NCI-H2196 (cell line): ENCODE measurements at regions not wholly inside any gene's neighbourhood (a gene's known extent, or its start where the extent isn't known, plus 50 kb on each side); places are given as distances from the start of the nearest gene placed in this dataset.
"Not testable (repeated sequence)": the region's sequence is repeated elsewhere in the genome, so short reads cannot be mapped to it uniquely, and the experiment has no call there.

ENCODE experiments used
- DNase-seq: peaks from one replicate; lab custom pipeline; 2025; ENCODE audit not compliant: unreplicated experiment; lab: John Stamatoyannopoulos, UW

GRCh38 chrX:37904833-37905232 lies 57.5 kb upstream of the DYNLT3 start:
- DNase-seq: no peak

DNA sequence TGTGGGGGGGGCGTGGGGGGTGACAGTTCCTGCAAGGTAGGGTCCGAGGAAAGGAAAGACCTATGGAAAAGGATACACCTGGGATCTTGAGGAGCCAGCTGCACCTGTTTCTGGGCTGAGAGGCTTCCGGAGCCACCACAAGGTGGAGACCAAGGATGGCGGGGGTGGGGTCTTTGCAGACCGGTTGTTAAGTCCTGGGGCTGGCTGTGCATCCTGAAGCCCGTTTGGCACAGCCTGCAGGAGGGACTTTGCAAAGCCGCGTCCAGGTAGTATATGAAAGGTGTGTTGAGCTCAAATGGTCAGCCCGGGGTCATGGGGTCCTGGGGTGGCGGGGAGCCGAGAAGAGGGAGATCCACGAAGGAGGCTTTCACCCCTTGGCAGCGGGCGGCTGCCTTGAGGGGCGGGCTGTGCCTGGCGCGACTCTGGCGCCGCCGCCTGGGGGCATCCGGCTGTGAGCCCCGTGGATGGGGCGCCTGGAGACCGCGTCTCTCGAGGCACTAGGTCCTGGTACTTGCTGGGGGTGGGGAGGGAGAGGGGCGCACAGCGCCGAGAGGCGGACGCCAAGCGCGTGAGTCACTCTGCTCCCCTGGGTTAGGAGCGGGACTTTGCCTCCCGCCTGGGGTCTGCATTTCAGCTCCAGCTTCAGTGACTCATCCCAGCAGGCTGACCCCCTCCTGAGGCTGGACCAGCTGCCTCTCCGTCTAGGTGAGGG lies 58.2 kb upstream of the DYNLT3 start:
- no peak for DNase-seq

- no peak for DNase-seq
These were observed 59.0 kb upstream of the DYNLT3 start for GRCh38 chrX:37906357-37906756.

GRCh38 chrX:37910186-37910585 lies 62.8 kb upstream of the DYNLT3 start:
- DNase-seq: no peak

GRCh38 chrX:37912304-37912703 lies 64.9 kb upstream of the DYNLT3 start:
- DNase-seq: no peak

- DNase-seq: no peak
These were observed 65.4 kb upstream of the DYNLT3 start for GRCh38 chrX:37912777-37913176.

GRCh38 chrX:37918168-37918567 lies 70.8 kb upstream of the DYNLT3 start:
- no peak for DNase-seq

DNA sequence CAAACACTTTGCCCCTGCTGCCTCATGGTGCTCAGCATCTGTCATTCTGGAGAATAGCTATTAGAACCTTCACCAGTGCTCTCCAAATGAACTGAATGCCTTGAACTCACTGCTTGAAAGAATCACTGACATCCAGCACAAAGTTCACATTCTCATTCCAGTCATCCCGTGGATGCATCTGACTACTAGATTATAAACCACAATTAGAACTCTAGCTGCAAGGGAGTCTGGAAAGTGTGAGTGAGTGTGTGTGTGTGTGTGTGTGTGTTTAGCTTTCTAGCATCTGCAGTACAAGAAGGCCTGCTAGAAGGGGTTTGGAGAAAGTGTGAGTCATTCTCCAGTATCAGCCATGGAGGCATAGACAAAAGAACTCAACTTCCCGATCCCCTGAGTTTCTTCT lies 71.3 kb upstream of the DYNLT3 start:
- DNase-seq: no peak

DNA sequence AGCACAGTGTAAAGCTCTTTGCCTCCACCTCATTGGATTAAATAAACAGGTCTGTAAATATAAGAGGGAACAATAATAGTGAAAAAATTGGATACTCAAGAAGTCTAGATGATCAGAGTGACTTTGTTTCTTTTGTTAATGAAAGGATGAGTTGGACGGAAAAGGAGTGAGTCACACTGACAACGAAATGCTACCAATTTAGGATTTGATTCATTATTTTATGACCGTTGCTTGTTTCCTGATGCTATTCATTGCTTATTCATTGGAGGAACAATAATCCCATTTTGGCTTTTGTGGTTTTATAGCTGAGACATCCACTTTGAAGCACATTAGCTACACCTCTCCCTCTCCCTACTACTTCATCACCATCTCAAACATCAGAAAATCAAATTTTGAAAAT lies 74.4 kb upstream of the DYNLT3 start:
- DNase-seq: no peak

- DNase-seq: no peak
These were observed 75.6 kb upstream of the DYNLT3 start for GRCh38 chrX:37922928-37923327.

- not testable (repeated sequence) for DNase-seq
These were observed 78.4 kb upstream of the DYNLT3 start for GRCh38 chrX:37925761-37926160.

- peak; percentile 11 for DNase-seq
These were observed 79.3 kb upstream of the DYNLT3 start for GRCh38 chrX:37926700-37927099.

DNA sequence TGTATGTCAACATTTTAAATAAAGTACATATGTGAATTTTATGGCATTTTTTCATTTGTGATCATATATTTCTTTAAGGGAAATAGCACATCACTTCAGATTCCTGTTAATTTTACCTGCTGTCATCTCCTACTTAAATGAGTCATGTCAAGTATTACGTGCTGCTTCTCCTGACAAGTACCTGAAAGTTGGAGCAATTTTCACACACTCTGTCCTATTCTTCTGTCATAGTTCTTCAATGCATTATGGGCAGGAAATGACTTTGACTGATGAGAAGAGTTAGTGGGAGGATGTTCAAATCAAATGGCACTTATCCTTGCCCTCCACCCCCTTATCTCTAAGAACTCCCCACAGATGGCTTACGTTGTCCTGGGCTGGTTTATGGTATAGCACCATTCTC lies 64.2 kb upstream of the SYTL5 start:
- no peak for DNase-seq

GRCh38 chrX:37943554-37944344 lies 62.6 kb upstream of the SYTL5 start:
- DNase-seq: no peak

GRCh38 chrX:37946197-37946596 lies 60.2 kb upstream of the SYTL5 start:
- no peak for DNase-seq

- no peak for DNase-seq
These were observed 51.1 kb upstream of the SYTL5 start for GRCh38 chrX:37955273-37955672.

DNA sequence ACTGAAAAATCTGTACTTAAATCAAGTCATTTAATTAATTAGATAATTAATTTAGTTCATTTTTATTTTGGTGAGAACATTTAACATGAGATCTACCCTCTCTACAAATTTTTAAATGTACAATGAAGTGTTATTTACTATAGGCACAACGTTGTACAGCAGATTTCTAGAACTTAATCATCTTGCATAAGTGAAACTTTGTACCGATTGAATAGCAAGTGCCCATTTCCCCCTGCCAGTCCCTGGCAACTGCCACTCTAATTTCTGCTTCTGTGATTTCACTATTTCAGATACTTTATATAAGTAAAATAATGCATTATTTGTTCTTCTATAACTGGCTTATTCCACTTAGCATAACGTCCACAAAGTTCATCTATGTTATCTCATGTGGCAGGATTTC lies 50.1 kb upstream of the SYTL5 start:
- DNase-seq: no peak
